AG10803 (cell line): ENCODE measurements at regions not wholly inside any gene's neighbourhood (a gene's known extent, or its start where the extent isn't known, plus 50 kb on each side); places are given as distances from the start of the nearest gene placed in this dataset.

Source experiments
- DNase-seq: peaks from one replicate; pipeline ENCODE4 v3.0.0; 2010; ENCODE audit warnings: low read depth
- H3K4me3 ChIP-seq: 2 replicates; pipeline ENCODE4 v1.5.1; 2011; ENCODE audit warnings: mild to moderate bottlenecking, low read length, control low read depth
- CTCF ChIP-seq: conservative IDR thresholded peaks from 2 replicates; pipeline ENCODE4 v1.5.1; 2011; ENCODE audit warnings: mild to moderate bottlenecking, low read length, control low read depth, inconsistent platforms

GRCh38 chr4:111933703-111934102, 211.6 kb upstream of the FAM241A start:
- no peak for TF ChIP-seq CTCF
- no peak overlapping the region for H3K4me3 ChIP-seq
- no peak for DNase-seq

- DNase-seq: peak; percentile 43
- TF ChIP-seq CTCF: no peak
- H3K4me3 ChIP-seq: no peak overlapping the region
These were observed 210.9 kb upstream of the FAM241A start for GRCh38 chr4:111934314-111934713.

GRCh38 chr4:111937368-111937767, 207.9 kb upstream of the FAM241A start:
- H3K4me3 ChIP-seq: no peak overlapping the region
- TF ChIP-seq CTCF: peak; percentile 57
- DNase-seq: peak; percentile 63

GRCh38 chr4:111941957-111942356, 203.3 kb upstream of the FAM241A start:
- no peak for TF ChIP-seq CTCF
- H3K4me3 ChIP-seq: no peak overlapping the region
- DNase-seq: no peak

- peak; percentile 69 for TF ChIP-seq CTCF
- H3K4me3 ChIP-seq: no peak overlapping the region
- DNase-seq: peak; percentile 54
These were observed 201.5 kb upstream of the FAM241A start for GRCh38 chr4:111943796-111944203.

- no peak for TF ChIP-seq CTCF
- H3K4me3 ChIP-seq: no peak overlapping the region
- peak; percentile 23 for DNase-seq
These were observed 200.2 kb upstream of the FAM241A start for GRCh38 chr4:111945014-111945413.

GRCh38 chr4:111946800-111947199, 198.5 kb upstream of the FAM241A start:
- no peak for DNase-seq
- TF ChIP-seq CTCF: no peak

More at GRCh38 chr4:111946800-111947199, 198.5 kb upstream of the FAM241A start:
- H3K4me3 ChIP-seq: no peak overlapping the region
